Activated T-cell treated with anti-CD3 and anti-CD28 coated beads, Interleukin-2, amount 50 U/mL, for 72 hours (primary cell): ENCODE measurements at regions not wholly inside any gene's neighbourhood (a gene's known extent, or its start where the extent isn't known, plus 50 kb on each side); places are given as distances from the start of the nearest gene placed in this dataset.
"Not testable (repeated sequence)": the region's sequence is repeated elsewhere in the genome, so short reads cannot be mapped to it uniquely, and the experiment has no call there.

Experiments used
- ATAC-seq, 2 donors: fragments of 150-1000 bp; cut with Tn5 transposase; replicated peaks in 1 of 2; 2 replicates each; pipeline ENCODE4 v1.10.0; 2021; ENCODE audit warnings: moderate library complexity in 2 of 2, mild to moderate bottlenecking in 1 of 2
- DNase-seq, 2 donors: peaks; one replicate each; pipeline ENCODE4 v3.0.0; 2021 to 2022; ENCODE audit warnings: mixed read lengths in 1 of 2
- H3K27ac Mint-ChIP-seq: one replicate; pipeline ENCODE4 v1.8.0; 2022; ENCODE audit warnings: mild to moderate bottlenecking, moderate library complexity, mixed read lengths
- H3K27me3 Mint-ChIP-seq: one replicate; pipeline ENCODE4 v1.8.0; 2022; ENCODE audit warnings: low read depth, mixed read lengths
- H3K36me3 Mint-ChIP-seq, 2 donors: one replicate each; pipeline ENCODE4 v1.8.0; 2022; ENCODE audit warnings: mixed read lengths in 2 of 2, mild to moderate bottlenecking in 1 of 2; ENCODE audit not compliant: insufficient read depth in 2 of 2
- H3K4me1 Mint-ChIP-seq: one replicate; pipeline ENCODE4 v1.8.0; 2022; ENCODE audit warnings: low read depth, mixed read lengths
- H3K4me3 Mint-ChIP-seq, 2 donors: one replicate each; pipeline ENCODE4 v1.8.0; 2022; ENCODE audit warnings: mild to moderate bottlenecking in 2 of 2, mixed read lengths in 2 of 2, moderate library complexity in 2 of 2
- H3K9me3 Mint-ChIP-seq, 2 donors: one replicate each; pipeline ENCODE4 v1.8.0; 2022; ENCODE audit warnings: mixed read lengths in 2 of 2

- not testable (repeated sequence) for H3K4me3 Mint-ChIP-seq, H3K4me1 Mint-ChIP-seq, H3K9me3 Mint-ChIP-seq, ATAC-seq, H3K27ac Mint-ChIP-seq, DNase-seq, H3K36me3 Mint-ChIP-seq
- peaks cover 46% of the 10 kb centered on the region for H3K27me3 Mint-ChIP-seq
Measured at GRCh38 chr16:21333683-21334082, 55.6 kb upstream of the CRYM start.
